GM12878 (cell line): ENCODE measurements at regions not wholly inside any gene's neighbourhood (a gene's known extent, or its start where the extent isn't known, plus 50 kb on each side); places are given as distances from the start of the nearest gene placed in this dataset.

Experiments
- ATAC-seq: fragments of 200-7000 bp; cut with Tn5 transposase; 3 replicates; pipeline ENCODE4 v1.9.1; 2020; ENCODE audit warnings: mild to moderate bottlenecking, moderate library complexity
- BruUV-seq: library from RNA; stranded (reverse); fragments of 400-500 nt; replicated peaks from 2 replicates; lab custom pipeline; 2021; lab: Mats Ljungman, UMichigan
- CTCF ChIA-PET: fragments of 300-600 bp; sonication (Branson Sonifier 250); formaldehyde crosslinking; extraction: SDS; loops from one replicate; lab custom pipeline; 2021; ENCODE audit warnings: inconsistent platforms; lab: Yijun Ruan, JAX
- POLR2A ChIA-PET: fragments of 350-600 bp; formaldehyde crosslinking; extraction: SDS; loops from one replicate; lab custom pipeline; 2021; ENCODE audit warnings: inconsistent platforms; lab: Charles Lee
- RAD21 ChIA-PET: fragments of 300-600 bp; sonication (Branson Sonifier 250); formaldehyde crosslinking; loops from one replicate; lab custom pipeline; 2023; ENCODE audit warnings: antibody characterized with exemption; ENCODE audit not compliant: unreplicated experiment; lab: Charles Lee
- SMC1A ChIA-PET: fragments of 300-600 bp; sonication (Branson Sonifier 250); formaldehyde crosslinking; loops from one replicate; lab custom pipeline; 2023; ENCODE audit not compliant: unreplicated experiment, uncharacterized antibody; lab: Charles Lee
- DNase-seq: peaks from one replicate; pipeline ENCODE4 v3.0.0-alpha.2; 2011; ENCODE audit warnings: low read depth, low spot score
- FAIRE-seq: peaks from 3 replicates; lab custom pipeline; 2011; peaks lifted over from hg19 to GRCh38; lab: Jason Lieb, UNC
- H2AFZ ChIP-seq: 2 replicates; pipeline ENCODE4 v1.6.0; 2011; ENCODE audit warnings: low read depth, low read length, control low read depth; ENCODE audit not compliant: control insufficient read depth
- H3K27ac ChIP-seq: 2 replicates; pipeline ENCODE4 v1.5.1; 2011; ENCODE audit warnings: control low read depth; ENCODE audit not compliant: control insufficient read depth, insufficient read depth
- H3K27me3 ChIP-seq, 2 experiments: replicated peaks in 1 of 2; 2 replicates each; pipeline versions ENCODE4 v1.6.0 to v1.6.1; 2011; ENCODE audit warnings: low read length in 1 of 2; ENCODE audit not compliant: control insufficient read depth in 2 of 2, insufficient read depth in 2 of 2
- H3K36me3 ChIP-seq, 2 experiments: 2 replicates each; pipeline ENCODE4 v1.5.1; 2011; ENCODE audit warnings: low read length in 1 of 2; ENCODE audit not compliant: control insufficient read depth in 2 of 2, insufficient read depth in 2 of 2
- H3K4me1 ChIP-seq: 2 replicates; pipeline ENCODE4 v1.6.1; 2011; ENCODE audit warnings: mild to moderate bottlenecking, low read length, moderate library complexity, mixed read lengths; ENCODE audit not compliant: control insufficient read depth, insufficient read depth
- H3K4me2 ChIP-seq: 2 replicates; pipeline ENCODE4 v1.6.0; 2011; ENCODE audit warnings: control low read depth; ENCODE audit not compliant: control insufficient read depth, insufficient read depth
- H3K4me3 ChIP-seq: fragments of 200-600 bp; sonication (generic); 2 replicates; pipeline ENCODE4 v1.5.1; 2016
- H3K79me2 ChIP-seq: 2 replicates; pipeline ENCODE4 v1.6.0; 2011; ENCODE audit warnings: low read length; ENCODE audit not compliant: control insufficient read depth, insufficient read depth
- H3K9ac ChIP-seq: 2 replicates; pipeline ENCODE4 v1.8.0; 2011; ENCODE audit warnings: low read length, control low read depth, mixed read lengths; ENCODE audit not compliant: control insufficient read depth, insufficient read depth
- H3K9me3 ChIP-seq: replicated peaks from 3 replicates; pipeline ENCODE4 v1.5.1; 2011; ENCODE audit warnings: mild to moderate bottlenecking, low read length; ENCODE audit not compliant: control insufficient read depth, insufficient read depth
- H4K20me1 ChIP-seq: 2 replicates; pipeline ENCODE4 v1.6.0; 2011; ENCODE audit not compliant: control insufficient read depth, insufficient read depth
- CUX1 ChIP-seq: IDR thresholded peaks from 2 replicates; pipeline ENCODE4 v1.6.1; 2012; ENCODE audit warnings: improper control_type of control experiment, low read depth, low read length; ENCODE audit not compliant: insufficient replicate concordance
- DPF2 ChIP-seq: fragments of 450-650 bp; IDR thresholded peaks from 2 replicates; pipeline ENCODE4 v1.6.1; 2017; ENCODE audit warnings: mild to moderate bottlenecking
- EED ChIP-seq: sonication (generic); IDR thresholded peaks from 2 replicates; pipeline ENCODE4 v1.6.1; 2016; ENCODE audit warnings: antibody characterized with exemption, low read depth
- ESRRA ChIP-seq: IDR thresholded peaks from 2 replicates; pipeline ENCODE4 v1.6.1; 2012; ENCODE audit warnings: mild to moderate bottlenecking, low read length, improper control_type of control experiment
- ETV6 ChIP-seq, 2 experiments: fragments of 450-650 bp in 1 of 2; IDR thresholded peaks in 1 of 2; conservative IDR thresholded peaks in 1 of 2; 2 replicates each; pipeline ENCODE4 v1.6.1; 2014; ENCODE audit warnings: antibody characterized with exemption in 1 of 2, borderline replicate concordance in 1 of 2, low read depth in 1 of 2, mild to moderate bottlenecking in 1 of 2, moderate library complexity in 1 of 2
- MYB ChIP-seq: fragments of 150-350 bp; IDR thresholded peaks from 2 replicates; pipeline ENCODE4 v1.6.1; 2014; ENCODE audit warnings: mild to moderate bottlenecking, low read depth, low read length, borderline replicate concordance
- NR2C2 ChIP-seq: IDR thresholded peaks from 2 replicates; pipeline ENCODE4 v1.6.1; 2011; ENCODE audit warnings: borderline replicate concordance, low read depth; ENCODE audit not compliant: control insufficient read depth, insufficient read length
- NR2F1 ChIP-seq: fragments of 450-650 bp; conservative IDR thresholded peaks from 2 replicates; pipeline ENCODE4 v1.6.1; 2017; ENCODE audit warnings: mild to moderate bottlenecking
- PBX3 ChIP-seq: IDR thresholded peaks from 2 replicates; pipeline ENCODE4 v1.6.1; 2011; ENCODE audit warnings: mild to moderate bottlenecking, low read depth, low read length, moderate library complexity; ENCODE audit not compliant: insufficient replicate concordance
- RCOR1 ChIP-seq: conservative IDR thresholded peaks from 2 replicates; pipeline ENCODE4 v1.6.1; 2012; ENCODE audit warnings: low read depth, low read length, improper control_type of control experiment
- SPI1 ChIP-seq: IDR thresholded peaks from 2 replicates; pipeline ENCODE4 v1.6.1; 2011; ENCODE audit warnings: low read depth, mild to moderate bottlenecking, low read length, moderate library complexity, borderline replicate concordance; ENCODE audit not compliant: insufficient read depth
- WGBS: methylation state at CpG from one replicate; pipeline ENCODE4 v1.1.6; 2016; ENCODE audit warnings: low lambda C conversion rate; ENCODE audit not compliant: insufficient replicate concordance, insufficient coverage; ENCODE audit errors: missing lambda C conversion rate; 5-methylcytosine and 5-hydroxymethylcytosine counted together
- in situ Hi-C: fragments of 300-500 bp; cut with MboI; formaldehyde crosslinking; loops from 9 replicates; pipeline ENCODE4 v1.14.3; 2018; ENCODE audit warnings: mixed read lengths
- intact Hi-C: fragments of 100-400 bp; cut with micrococcal nuclease; formaldehyde crosslinking; loops from one replicate; pipeline ENCODE4 v1.14.2; 2022; ENCODE audit not compliant: unreplicated experiment
- TF ChIP-seq, protein P1 (sequence below): IDR thresholded peaks from 2 replicates; pipeline ENCODE4 v1.6.1; 2012; ENCODE audit warnings: low read depth, low read length, improper control_type of control experiment
- TF ChIP-seq, protein P2 (sequence below): fragments of 450-650 bp; IDR thresholded peaks from 2 replicates; pipeline ENCODE4 v1.6.1; 2016; ENCODE audit warnings: mild to moderate bottlenecking, moderate library complexity, borderline replicate concordance

DNA sequence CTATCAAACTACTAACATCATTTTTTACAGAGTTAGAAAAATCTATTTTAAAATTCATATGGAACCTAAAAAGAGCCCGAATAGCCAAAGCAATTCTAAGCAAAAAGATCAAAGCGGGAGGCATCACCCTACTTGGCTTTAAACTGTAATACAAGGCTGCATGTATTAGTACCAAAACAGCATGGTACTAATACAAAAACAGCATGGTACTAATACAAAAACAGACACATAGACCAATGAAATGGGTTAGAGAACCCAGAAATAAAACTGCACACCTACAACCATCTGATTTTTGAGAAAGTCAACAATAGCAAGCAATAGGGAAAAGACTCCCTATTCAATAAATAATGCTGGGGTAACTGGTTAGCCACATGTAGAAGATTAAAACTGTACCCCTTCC, 640.7 kb downstream of the IRS1 start:
- intact Hi-C loops, result no loop called here
- FAIRE-seq (no peak), ATAC-seq (no peak), DNase-seq (no peak)
- no peak overlapping the region for H3K4me3 ChIP-seq
- in situ Hi-C loops, result no loop called here
- CTCF ChIA-PET, result no interaction called here
- H4K20me1 ChIP-seq, result no peaks in the 10 kb centered on the region
- POLR2A ChIA-PET, result no interaction called here
- no peaks in the 10 kb centered on the region for H3K9me3 ChIP-seq
- H3K4me2 ChIP-seq, result no peak overlapping the region
- no peaks in the 10 kb centered on the region for H3K79me2 ChIP-seq
- SMC1A ChIA-PET, result no interaction called here
- RAD21 ChIA-PET, result no interaction called here
- no peaks in the 10 kb centered on the region for H3K4me1 ChIP-seq
- no peaks in the 10 kb centered on the region for H3K36me3 ChIP-seq
- H3K27me3 ChIP-seq, result no peaks in the 10 kb centered on the region
- H3K9ac ChIP-seq, result no peak overlapping the region
- 32% methylated on average over 2 of the region's 2 CpGs for WGBS
- no peak overlapping the region for H3K27ac ChIP-seq
- no TSS peak for BruUV-seq
- H2AFZ ChIP-seq, result no peak overlapping the region
- TF ChIP-seq DPF2 (no peak), SPI1 (no peak), PBX3 (no peak), ETV6 (conservative IDR thresholded peaks at IDR 0.05 in 1 of 2, IDR thresholded peaks at IDR 0.05 in 1 of 2; ENCODE audit: borderline replicate concordance in 1 of 2, low read depth in 1 of 2) (no peak), NR2F1 (no peak), CUX1 (no peak), RCOR1 (no peak), MYB (no peak), ESRRA (no peak), EED (no peak), NR2C2 (no peak)
- TF ChIP-seq, protein P1, sequence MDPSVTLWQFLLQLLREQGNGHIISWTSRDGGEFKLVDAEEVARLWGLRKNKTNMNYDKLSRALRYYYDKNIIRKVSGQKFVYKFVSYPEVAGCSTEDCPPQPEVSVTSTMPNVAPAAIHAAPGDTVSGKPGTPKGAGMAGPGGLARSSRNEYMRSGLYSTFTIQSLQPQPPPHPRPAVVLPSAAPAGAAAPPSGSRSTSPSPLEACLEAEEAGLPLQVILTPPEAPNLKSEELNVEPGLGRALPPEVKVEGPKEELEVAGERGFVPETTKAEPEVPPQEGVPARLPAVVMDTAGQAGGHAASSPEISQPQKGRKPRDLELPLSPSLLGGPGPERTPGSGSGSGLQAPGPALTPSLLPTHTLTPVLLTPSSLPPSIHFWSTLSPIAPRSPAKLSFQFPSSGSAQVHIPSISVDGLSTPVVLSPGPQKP, result no peak
- TF ChIP-seq, protein P2, sequence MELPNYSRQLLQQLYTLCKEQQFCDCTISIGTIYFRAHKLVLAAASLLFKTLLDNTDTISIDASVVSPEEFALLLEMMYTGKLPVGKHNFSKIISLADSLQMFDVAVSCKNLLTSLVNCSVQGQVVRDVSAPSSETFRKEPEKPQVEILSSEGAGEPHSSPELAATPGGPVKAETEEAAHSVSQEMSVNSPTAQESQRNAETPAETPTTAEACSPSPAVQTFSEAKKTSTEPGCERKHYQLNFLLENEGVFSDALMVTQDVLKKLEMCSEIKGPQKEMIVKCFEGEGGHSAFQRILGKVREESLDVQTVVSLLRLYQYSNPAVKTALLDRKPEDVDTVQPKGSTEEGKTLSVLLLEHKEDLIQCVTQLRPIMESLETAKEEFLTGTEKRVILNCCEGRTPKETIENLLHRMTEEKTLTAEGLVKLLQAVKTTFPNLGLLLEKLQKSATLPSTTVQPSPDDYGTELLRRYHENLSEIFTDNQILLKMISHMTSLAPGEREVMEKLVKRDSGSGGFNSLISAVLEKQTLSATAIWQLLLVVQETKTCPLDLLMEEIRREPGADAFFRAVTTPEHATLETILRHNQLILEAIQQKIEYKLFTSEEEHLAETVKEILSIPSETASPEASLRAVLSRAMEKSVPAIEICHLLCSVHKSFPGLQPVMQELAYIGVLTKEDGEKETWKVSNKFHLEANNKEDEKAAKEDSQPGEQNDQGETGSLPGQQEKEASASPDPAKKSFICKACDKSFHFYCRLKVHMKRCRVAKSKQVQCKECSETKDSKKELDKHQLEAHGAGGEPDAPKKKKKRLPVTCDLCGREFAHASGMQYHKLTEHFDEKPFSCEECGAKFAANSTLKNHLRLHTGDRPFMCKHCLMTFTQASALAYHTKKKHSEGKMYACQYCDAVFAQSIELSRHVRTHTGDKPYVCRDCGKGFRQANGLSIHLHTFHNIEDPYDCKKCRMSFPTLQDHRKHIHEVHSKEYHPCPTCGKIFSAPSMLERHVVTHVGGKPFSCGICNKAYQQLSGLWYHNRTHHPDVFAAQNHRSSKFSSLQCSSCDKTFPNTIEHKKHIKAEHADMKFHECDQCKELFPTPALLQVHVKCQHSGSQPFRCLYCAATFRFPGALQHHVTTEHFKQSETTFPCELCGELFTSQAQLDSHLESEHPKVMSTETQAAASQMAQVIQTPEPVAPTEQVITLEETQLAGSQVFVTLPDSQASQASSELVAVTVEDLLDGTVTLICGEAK, result no peak
